Kidney glomerular epithelial cell (primary cell): ENCODE measurements at regions not wholly inside any gene's neighbourhood (a gene's known extent, or its start where the extent isn't known, plus 50 kb on each side); places are given as distances from the start of the nearest gene placed in this dataset.
A peak's percentile ranks its signal among the peaks of the same experiment; 100 is the strongest.

ENCODE experiments used
- DNase-seq: peaks from one replicate; lab custom pipeline; 2025; lab: John Stamatoyannopoulos, UW

DNA sequence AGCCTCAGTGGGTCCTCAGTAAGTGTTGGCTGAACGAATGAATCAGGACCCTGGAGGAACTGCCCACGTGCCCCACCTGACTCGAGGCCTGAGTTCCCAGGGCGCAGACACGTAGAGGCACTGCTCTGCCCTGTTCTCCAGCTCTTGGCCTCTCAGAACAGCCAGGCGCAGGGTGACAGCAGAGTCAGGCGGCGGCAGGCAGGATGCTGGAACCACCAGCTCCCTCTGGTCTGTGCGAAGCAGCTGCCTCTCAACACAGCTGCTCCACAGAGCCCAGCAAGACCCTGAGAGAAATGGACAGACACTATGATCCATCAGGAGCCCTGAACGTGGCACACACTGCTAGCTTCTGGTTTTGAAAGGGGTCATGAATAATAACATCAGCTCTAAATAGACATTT lies 53.1 kb upstream of the BCO1 start:
- no peak for DNase-seq

DNA sequence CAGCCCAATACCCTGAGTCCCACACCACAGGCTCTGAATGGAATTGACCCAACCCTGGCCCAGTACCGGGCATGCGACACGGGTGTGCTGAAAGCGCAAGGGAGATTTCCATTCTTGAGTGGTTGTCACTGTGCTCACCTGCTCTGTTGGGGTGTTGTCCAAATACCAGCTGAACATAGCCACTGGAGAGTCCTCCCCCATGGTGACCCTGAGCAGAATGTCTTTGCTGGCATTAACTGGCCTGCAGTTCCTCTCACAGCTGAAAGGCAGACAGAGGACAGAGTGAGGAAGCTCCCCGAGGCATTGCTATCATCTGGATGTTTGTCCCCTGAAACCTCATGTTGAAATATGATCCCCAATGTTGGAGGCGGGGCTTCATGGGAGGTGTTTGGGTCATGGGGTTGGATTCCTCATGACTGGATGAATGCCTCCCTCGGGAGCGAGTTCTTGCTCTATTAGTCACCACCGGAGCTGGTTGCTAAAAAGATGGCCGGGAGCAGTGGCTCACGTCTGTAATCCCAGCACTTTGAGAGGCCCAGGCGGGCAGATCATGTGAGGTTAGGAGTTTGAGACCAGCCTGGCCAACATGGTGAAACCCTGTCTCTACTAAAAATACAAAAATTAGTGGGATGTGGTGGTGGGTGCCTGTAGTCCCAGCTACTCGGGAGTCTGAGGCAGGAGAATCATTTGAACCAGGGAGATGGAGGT lies 57.3 kb upstream of the BCO1 start:
- peak; percentile 93 for DNase-seq

DNA sequence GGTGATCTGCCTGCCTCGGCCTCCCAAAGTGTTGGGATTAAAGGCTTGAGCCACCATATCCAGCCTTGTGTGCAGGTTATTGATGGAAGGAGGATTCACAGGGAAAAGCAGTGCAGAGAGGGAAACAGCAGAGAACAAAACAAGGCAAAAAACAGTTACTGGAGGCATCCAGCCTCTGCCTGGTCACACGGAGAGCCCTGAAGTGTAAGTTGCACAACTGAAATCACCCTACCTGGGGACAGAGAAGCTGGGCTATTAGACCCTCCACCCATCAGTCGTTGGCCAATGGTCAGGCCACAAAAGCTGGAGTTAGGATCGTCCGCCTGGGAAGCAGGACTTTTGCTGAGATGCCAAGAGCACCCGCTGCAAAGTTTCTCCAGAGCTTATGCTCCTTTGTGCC lies 57.9 kb upstream of the BCO1 start:
- no peak for DNase-seq

DNA sequence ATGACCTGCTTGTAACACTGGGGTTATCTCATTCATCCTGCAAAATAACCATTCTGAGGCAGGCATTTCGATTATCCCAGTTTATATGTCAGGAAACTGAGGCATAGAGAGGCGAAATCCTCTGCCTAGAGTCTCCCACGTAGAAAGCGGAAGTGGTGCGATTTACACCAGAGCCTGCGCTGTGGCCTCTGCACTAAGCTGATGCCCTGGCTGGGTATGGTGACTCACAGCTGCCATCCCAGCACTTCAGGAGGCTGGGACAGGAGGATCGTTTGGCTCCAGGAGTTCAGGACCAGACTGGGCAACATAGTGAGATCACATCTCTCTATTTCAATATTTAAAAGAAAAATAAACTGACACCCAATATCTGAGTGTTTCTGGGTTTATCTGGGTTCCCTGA lies 59.3 kb upstream of the BCO1 start:
- DNase-seq, result no peak

DNA sequence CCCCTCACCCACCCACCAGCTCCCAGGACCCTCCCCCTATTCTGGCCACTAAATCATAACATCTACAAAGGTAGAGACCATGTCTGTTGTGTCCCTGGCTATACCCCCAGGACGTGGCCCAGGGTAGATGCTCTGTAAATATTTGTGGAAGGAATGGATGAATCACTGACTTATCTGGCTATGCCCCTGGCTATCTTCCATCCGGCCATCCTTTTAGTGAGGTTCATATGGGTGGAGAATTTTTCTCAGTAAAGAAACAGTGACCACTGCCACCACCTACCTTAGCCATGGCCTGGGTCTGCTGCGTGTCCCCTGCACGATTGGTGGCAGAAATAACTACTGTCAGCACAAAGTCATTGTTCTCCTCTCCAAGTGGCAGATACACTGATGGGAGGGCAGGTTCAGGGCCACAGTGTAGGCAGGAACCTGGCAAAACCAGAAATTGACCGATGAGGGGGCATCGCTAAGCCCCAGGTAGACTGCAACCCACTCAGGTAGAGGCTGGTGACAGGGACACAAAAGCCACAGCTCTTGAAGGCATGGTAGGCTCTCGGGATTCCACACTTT lies 63.1 kb upstream of the BCO1 start:
- no peak for DNase-seq

DNA sequence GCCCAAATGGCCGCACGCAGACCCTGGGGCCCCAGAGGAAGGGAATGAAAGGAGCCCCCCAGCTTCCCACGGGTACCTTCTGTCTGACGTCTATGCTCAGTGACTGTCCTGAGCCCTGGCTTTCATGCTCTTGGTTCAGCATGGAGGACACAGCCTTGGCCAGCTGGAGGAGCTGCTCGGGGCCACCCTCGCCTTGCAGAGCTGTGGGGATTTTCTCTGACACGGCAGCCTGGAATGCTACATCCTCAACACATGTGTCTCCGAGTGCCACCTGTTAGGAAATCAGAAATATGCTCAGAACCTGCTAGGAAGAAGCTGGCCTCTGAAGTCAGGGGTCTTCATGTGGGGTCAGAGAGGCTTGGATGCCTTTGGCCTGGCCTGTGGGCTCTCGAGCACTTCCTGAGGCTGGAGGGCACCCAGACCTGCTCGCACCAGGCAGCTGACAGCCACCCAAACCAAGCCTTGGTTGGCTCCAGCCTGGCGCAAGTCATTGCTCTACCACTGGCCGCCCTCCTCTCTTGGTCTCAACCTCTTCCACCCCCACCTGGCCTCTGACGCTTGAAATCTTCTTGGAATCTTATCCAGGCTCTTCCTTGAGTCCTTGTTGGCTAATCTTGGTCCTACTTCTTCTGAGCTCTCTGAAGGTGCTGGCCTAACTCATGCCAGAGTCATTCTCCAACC lies 63.7 kb upstream of the BCO1 start:
- no peak for DNase-seq

DNA sequence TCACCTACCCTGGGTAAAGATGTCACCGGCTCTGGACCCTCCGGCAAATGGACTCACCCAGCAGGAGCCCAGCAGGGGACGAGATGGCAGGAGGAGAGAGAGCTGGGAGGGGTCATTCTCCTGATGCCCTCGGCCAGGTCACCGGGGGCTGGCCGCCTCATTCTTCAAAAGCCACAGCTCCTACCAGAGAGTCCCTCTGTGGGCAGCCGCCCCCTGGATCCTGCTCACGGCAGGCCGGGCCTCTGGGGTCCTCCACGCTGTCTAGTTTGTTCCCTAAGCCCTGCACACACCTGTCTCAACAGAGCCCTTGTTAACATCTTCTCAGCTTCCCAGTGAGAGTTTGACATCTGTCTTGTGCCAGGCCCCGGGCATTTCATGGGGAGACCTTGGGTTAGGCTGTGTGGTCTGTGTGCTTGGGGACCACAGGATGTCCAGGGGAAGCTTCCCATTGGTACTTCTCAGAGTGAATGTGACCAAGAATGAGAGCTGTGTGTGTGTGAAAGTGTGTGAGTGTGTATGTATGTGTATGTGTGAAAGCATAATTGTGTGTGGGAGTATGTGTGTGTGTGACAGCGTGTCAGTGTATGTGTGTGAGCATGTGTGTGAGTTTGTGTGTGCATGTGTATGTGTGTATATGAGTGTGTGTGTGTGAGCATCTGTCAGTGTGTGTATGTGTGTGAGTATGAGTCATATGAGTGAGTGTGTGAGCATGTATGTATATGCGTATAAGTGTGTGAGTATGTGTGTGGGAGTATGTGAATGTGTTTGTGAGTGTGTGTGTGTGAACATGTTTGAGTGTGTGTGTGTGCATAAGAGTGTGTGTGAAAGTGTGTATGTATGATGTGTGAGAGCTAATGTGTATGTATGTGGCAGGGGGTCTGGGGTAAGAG lies 65.5 kb upstream of the BCO1 start:
- DNase-seq, result no peak

DNA sequence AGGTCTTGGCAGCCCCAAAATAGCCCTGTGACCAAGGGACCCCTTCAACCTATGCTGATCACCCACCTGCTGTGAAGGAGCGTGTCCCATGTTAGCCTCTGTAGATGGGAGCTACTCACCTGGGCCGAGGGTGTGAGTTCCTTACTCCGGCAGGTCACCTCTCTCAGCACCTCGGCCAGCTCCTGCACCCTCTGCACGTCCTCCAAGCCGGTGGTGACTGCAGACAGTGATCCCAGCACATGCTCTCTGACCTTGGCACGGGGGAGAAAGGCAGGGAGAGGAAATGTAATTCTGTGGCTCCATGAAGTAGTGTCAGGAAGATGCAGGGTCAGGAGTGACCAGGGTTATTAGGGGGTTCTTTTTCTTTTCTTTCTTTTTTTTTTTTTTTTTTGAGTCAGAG lies 67.7 kb upstream of the BCO1 start:
- DNase-seq, result no peak

DNA sequence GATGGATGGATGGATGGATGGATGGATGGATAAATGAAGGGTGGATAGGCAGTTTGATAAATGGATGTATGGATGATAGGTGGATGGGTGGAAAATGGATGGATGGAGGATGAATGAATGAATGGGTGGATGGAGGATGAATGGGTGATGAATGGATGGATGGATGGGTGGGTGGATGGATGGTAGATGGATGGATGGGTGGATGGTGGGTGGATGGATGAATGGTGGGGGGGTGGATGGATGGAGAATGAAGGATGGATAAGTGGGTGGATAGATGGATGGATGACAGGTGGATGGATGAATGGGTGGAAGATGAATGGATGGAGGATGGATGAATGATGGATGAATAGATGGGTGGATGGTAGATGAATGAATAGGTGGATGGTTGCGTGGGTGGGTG lies 70.1 kb upstream of the BCO1 start:
- no peak for DNase-seq

DNA sequence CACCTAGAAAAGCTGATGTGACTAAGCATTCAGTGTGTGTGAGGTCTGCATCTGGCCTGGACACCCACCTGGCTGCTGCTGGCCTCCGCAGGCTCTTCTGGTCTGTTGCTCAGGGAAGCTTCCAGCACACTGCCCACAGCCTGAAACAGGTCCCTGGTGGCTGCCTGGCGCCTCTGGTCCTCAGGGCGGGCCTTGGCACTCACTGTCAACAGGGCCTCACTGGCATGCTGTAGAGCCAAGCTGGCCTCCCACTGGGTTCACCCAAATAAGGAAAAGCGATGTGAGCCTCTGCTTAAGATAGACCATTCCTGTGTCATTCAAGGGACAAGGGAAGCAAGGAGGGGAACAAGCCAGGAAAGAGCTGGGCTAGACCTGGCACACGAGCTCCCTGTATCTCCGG lies 70.6 kb upstream of the BCO1 start:
- no peak for DNase-seq

DNA sequence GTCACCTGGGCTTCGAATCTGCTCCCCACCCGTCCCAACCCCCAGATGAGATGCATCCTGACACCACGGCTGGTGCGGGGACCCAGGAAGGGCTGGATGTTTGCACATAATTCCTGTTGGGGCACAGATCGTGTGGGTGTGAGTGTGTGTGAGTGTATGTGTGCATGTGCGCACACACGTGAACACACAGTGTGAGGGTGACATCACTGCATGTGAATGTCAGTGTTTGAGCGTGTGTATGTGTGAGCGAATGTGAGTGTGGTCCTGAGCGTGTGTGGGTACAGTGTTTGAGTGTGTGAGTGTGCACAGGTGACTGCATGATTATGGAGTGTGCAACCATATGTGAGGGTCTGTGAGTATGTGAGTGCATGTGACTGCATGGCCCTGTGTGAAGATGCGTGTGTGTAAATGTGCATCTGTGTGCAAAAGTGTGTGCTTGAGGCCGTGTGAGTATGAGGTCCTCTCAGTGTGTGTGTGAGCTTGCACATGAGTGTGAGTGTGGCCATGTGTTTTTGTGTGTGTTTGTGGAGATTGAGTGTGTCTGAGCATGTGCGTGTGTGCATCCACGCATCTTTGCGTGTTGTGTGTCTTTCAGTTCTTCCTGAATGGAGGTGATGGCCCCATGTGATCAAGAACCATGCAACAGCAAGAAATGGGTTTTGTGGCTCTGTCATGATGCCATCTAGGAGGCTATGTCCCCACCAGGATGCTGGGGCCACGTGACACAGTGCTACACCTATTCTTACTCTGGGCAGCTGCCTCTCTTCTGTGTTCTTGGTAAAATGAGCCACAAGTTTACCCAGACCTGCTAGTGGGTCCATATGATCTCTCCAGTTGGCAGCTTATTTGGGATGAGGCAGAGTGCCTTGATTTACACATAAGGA lies 70.5 kb upstream of the GCSH start:
- no peak for DNase-seq

DNA sequence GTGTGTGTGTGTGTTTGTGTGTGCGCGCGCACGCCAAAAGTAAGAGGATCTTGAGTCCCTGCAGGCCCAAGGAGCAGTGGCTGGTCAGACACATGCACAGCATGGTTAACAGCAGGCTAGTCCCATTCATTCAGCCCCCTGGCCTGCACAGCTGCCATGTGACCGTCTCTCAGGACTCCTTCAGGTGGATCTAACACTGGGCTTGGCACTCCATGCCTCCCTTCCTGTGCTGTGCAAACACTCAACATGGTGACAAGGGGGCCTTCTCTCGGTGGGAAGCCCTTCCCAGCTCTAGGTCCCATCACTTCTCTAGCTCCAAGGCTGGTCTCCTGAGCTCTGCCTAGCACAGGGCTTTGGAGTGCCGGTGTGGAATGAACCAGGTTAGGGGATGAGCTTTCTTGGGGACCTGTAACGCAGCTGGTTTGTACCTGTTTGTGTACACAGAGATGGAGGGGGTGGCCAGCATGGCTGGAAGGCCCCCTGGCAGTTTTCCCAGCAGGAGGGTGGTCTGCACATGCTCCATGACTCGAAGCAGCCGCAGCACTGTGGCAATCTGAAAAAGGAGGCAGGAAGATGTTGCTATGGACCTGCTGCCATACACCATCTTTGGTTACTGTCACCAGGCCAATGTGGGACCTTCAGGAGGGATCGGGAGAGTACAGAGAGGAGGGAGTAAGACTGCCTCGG lies 69.4 kb upstream of the GCSH start:
- DNase-seq, result no peak

DNA sequence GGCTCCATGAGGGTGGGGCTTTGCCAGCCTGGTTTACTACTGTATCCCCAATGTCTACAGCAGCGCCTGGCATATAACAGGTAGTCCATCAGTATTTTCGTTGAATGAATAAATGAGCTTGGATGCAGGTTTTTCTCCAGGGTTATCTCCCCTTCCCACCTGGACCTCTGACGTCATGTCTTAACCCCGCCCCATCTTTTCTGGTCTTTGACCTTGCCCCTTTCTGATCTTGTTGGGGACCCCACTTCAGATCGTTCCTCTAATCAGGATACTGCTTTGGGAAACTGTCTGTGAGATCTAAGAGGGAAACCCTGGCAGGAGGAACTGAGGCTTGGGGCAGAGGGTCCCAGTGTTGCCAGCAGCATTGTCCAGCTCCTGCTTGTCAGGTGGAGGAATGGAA lies 68.8 kb upstream of the GCSH start:
- no peak for DNase-seq

DNA sequence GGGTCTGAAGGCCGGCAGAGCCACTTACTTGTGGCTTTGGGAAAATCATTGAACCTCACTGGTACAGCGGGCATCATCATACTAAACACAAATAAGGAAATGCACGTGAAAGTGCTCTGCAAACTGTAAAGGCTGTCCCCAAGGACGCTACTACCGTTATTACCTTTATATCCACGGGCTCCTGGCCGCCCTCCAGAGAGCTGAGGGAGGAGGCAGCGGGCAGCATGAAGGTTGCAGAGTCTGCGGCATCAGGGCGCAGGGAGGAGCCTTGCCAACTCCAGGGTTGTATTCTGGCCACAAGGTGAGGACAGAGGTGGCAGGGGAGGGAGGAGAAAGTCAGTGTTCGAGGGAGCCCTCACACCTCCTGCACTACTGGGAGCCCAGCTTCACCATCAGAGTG lies 68.3 kb upstream of the GCSH start:
- no peak for DNase-seq

DNA sequence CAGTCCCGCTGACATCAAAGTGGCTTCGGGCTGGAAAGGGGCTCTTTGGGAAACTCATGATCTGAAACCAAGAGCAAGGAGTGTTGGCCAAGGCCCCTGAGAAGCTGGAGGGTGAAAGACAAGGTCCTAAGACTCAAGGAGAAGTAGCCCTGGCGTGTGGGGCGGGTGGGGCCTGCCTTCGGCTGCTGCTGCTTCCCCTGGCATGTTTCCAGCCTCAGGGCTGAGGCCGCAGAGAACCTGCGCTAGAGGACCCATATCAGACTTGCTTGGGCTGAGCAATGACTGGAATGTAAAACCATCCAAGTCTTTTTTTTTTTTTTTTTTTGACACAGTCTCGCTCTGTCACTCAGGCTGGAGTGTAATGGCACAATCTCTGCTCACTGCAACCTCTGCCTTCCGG lies 67.5 kb upstream of the GCSH start:
- no peak for DNase-seq

DNA sequence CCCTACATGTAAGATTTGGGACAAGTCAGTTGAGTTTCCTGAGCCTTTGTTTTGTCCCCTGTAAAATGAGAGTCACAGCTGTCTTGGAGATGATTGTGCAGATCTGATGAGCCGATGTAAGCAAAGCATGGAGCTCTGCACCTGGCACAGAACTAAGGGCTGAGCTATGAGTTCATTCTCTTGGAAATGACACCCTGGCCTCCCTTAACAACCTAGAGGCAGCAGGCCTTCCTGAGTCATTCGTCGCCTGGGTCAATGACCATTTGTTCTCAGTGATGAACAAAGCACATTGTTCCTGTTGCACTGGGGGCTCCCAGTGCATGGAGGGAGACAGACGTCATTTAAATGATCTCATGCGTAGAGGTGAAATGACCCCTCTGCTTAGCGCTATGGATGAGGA lies 62.8 kb upstream of the GCSH start:
- DNase-seq, result no peak

DNA sequence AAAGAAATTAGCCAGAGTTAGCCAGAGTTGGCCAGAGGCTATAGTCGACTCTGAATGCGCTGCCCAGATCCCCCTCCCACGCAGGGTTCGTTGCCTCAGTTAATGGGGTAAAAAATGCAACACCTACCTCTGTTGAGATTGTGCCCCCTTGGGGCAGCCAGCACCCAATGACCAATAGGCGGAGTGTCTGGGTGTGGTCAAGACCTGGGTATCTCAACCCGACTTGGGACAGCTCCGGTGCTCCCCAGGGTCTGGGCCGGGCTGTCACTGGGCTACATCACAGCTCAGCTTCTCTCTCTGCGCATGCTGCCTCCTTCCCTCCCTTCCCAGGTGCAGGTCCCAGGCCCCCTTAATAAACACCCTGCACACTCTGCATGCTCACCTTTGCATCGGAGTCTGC lies 59.6 kb upstream of the GCSH start:
- no peak for DNase-seq

DNA sequence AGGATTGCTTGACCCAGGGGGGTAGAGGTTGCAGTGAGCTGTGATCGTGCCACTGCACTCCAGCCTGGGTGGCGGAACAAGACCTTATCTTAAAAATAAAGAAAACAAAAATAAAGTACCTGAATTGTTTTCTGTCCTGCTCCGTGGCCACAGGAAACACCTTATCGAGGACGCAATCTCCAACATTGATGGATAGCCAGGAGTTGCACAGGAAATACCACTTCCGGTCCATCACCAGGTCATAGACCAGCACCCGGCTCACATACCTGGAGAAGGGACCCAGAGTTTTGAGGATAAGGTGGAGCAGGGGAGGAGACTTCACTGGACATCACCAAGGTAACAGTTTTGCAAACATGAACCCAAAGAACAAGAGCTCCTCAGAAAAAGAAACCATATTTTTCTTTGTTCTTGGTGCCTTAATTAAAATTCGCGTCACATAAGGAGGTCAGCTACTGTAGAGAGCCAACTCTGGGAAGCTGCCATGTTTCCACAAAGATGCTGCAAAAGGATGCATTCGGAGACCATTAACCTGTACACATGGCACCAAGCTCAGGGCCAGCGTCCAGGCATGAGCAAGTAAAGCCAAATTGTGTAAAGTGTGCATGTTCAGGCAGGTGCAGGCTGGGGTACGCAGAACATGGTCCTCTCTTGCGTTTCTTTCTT lies 55.6 kb upstream of the GCSH start:
- DNase-seq, result no peak

DNA sequence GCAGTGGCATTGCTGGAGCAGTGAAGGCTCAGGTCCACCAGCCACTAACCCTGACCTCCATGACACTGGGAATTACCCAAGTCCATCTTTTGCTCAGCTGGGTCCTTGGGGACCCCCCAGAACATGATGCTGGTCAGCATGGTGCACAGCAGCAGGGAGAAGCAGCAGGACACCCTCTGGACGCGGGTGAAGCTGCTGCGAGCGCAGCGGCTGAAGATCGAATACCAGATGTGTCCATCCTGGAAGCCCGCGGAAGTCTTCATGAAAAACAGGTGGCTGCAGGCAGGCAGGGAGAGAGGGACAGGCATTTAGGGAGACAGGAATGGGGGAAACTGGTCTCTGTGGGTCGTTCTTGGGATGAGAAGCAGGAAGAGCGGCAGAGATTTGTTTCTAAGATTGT lies 53.4 kb upstream of the GCSH start:
- no peak for DNase-seq

DNA sequence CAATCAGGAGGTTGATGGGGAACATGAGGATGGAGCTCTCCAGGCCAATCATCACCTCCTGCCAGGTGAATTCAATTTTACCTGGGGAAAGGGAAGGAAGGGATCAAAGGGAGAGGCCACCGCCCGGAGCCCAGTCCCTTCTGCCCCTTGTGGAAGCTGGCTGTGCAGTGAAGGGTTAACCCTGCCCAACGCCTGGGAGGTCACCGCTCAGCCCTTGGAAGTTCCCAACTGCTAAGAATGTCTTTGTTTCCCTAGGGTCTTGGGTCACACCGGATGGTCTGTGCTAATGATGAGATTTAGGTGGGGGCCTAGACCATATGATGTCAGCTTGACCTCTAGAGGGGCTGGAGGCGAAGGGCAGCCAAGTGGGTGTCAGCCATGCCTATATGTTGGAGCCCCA lies 52.1 kb upstream of the GCSH start:
- DNase-seq, result no peak
